Frontal cortex (tissue), 3 donors: ENCODE measurements at regions not wholly inside any gene's neighbourhood (a gene's known extent, or its start where the extent isn't known, plus 50 kb on each side); places are given as distances from the start of the nearest gene placed in this dataset.

Experiments
- DNase-seq, 2 donors: peaks; one replicate each; pipeline ENCODE4 v3.0.0; 2012; ENCODE audit warnings: low spot score in 2 of 2
- FAIRE-seq: peaks from 2 replicates; lab custom pipeline; 2012; peaks lifted over from hg19 to GRCh38; lab: Jason Lieb, UNC
- donor health status: control.
- donor health status: control.
- donor health status: control.

DNA sequence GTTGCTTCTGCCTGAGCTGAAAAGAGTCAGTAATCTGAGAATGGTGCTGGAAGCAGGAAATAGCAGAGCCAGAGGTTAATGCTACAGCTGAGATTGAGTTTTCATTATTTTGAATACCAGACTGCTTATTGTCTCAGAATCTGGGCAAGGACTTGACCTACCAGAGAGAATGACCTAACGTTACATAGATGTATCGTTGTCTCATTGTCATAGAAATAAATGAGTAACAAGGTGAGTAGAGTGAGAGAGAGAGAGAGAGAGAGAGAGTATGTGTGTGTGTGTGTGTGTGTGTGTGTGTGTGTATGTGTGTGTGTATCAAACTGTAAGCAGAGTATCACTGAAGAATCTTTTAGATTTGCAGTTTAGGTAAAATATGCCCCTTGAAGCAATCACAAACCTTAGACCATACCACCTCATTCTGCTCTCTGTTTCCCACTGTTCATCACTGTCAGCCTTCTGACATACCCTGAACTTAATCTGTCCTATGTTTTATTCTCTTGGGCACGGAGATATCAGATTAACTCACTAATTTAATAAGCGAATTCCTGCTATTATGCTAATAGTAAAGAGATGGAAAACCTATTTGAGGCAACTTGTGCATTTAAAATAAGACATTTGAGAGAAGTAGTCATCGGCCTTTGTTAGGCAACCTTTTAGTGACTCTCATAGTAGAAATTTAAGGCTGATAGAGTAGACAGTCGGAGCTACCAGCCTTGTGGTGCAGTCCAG is 87.8 kb downstream of the CYB561 start:
- no peak for FAIRE-seq
- no peak for DNase-seq

GRCh38 chr17:63358956-63359355 is 87.2 kb downstream of the CYB561 start:
- no peak for FAIRE-seq

DNA sequence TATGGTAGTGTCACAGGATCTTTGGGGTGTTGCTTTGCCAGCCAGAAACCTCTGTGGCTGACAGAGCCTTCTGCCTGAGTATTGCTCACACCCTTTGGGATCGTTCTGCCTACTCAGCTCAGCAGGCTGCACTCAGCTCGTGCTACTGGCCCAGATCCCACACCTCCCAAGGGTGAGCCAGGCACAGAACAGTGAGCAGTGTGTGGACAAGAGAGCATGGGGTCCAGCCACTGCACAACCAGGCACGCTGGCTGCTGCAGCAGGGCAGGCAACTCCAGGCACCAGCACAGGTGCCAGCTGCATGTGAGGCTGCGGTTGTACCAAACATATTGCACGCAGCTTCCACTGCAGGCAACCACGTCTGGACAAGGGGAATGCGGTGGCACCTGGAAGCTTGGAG is 84.9 kb downstream of the CYB561 start:
- FAIRE-seq (no peak), DNase-seq (no peak)

More at GRCh38 chr17:63358956-63359355, 87.2 kb downstream of the CYB561 start:
- no peak for DNase-seq

DNA sequence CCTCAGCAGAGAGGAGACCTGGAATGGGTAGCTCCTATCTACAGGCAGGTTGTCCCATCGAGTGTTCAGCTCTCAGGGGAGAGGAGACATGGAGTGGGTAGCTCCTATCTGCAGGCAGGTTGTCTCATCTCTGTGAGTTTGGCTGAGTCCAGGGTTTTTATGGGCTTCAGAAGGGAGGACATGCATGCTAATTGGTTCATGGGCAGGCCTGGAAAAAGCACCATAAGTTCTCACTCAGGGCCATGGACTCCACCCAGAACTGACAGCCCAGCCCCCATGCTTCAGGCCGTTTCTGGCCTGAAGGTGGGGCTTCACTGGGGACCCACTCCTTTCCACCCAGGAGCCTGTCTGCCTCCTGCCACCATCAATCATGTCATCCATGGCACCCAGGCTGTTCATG is 84.0 kb downstream of the CYB561 start:
- FAIRE-seq (no peak), DNase-seq (no peak)

- FAIRE-seq, result no peak
Observed at GRCh38 chr17:63364387-63364786, 81.7 kb downstream of the CYB561 start.

DNA sequence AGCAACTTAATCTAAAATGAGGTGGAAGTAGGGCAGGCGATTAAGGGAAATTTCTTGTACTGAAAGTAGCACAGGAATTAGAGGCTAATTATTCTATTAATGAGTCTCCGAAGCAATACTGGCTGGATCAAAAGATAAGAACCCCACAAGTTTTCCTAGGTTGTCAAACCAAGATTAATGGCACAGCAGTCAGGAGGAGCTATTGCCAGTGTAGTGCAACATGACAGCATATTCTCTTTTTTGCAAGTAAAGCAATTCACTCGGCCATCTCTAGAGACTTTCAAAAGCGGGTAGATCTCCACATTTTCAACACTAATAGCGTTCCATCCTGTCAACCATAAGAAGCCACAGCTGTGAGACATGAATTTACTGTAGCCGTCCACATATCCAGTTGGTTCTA is 81.2 kb downstream of the CYB561 start:
- FAIRE-seq (no peak), DNase-seq (no peak)

More at GRCh38 chr17:63364387-63364786, 81.7 kb downstream of the CYB561 start:
- DNase-seq, result no peak

GRCh38 chr17:63365366-63366240 is 80.5 kb downstream of the CYB561 start:
- DNase-seq (no peak), FAIRE-seq (no peak)

DNA sequence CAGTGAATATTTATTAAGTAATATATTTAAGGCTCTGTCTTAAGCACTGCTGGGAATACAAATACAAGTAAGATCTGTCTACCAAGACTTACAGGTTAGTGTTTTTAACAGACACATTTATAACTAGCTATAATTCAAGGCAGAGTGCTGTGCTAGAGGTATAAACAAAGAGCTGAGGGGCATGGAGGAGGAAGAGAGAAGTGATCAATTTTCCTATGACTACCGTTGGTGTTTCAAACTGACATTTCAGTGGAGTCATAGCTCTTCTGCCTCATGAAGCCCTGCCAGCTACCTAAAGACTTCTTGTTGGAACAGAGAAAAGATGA is 79.9 kb downstream of the CYB561 start:
- DNase-seq (no peak), FAIRE-seq (no peak)

DNA sequence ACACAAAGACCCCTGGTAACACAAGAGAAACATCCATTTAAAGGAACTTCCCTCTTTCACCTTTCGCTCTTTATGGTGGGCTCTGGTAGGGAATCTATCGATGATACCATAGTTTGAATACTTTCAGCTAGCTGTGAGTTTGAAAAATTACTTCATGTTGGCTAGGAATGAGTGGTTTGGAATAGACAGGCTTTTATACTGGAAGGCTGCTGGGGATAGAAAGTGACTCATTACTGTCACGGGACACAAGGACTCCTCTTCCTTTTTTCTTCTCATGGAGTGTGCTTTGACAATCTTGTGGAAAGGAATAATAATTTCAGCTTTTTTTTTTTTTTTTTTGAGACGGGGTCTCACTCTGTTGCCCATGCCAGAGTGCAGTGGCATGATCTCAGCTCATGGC is 76.9 kb downstream of the CYB561 start:
- no peak for DNase-seq
- no peak for FAIRE-seq

- DNase-seq, result no peak
- no peak for FAIRE-seq
Observed at GRCh38 chr17:63370696-63371095, 75.4 kb downstream of the CYB561 start.

DNA sequence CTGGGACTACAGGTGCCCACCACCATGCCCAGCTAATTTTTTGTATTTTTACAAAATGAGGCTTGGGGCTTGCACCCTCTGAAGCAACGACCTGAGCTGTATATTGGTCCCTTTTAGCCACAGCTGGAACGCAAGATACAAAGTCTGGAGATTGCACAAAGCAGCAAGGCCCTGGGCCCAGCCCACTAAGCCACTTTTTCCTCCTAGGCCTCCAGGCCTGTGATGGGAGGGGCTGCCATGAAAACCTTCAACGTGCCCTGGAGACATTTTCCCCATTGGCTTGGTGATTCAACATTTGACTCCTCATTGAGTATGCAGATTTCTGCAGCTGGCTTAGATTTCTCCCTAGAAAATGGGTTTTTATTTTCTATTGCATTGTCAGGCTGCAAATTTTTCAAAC is 69.2 kb downstream of the CYB561 start:
- FAIRE-seq (no peak), DNase-seq (no peak)

- no peak for FAIRE-seq
- no peak for DNase-seq
Observed at GRCh38 chr17:63378411-63379375, 67.4 kb downstream of the CYB561 start.

GRCh38 chr17:63379636-63380035 is 66.5 kb downstream of the CYB561 start:
- DNase-seq (no peak), FAIRE-seq (no peak)

- DNase-seq, result no peak
- FAIRE-seq, result no peak
Observed at GRCh38 chr17:63381101-63381729, 64.9 kb downstream of the CYB561 start.

DNA sequence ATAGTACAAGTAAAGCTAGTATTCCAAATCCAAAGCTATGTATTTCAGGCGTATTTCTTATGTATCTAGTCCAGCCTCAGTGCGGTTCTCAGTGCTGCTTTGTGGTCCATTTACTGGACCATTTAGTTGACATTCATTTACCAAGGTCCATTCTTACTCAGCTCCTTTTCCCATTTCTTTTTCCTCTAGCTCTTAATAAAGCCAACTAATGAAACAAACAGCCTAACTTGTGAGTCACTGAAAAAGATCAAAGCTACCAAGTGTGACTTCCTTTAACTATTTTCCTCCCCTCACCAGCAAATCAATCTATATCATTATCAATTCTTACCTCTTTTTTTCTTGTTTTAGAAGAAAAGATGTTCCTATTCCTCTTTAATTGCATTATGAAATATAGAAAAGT is 64.0 kb downstream of the CYB561 start:
- no peak for FAIRE-seq
- no peak for DNase-seq
